SK-N-DZ (cell line): ENCODE measurements at regions not wholly inside any gene's neighbourhood (a gene's known extent, or its start where the extent isn't known, plus 50 kb on each side); places are given as distances from the start of the nearest gene placed in this dataset.

Experiments used
- DNase-seq: peaks from one replicate; pipeline ENCODE4 v3.0.0-alpha.2; 2015; ENCODE audit warnings: low spot score

GRCh38 chr2:153623020-153623419, 144.5 kb upstream of the RPRM start:
- no peak for DNase-seq

- DNase-seq, result no peak
These were observed 148.1 kb upstream of the RPRM start for GRCh38 chr2:153626676-153627075.

- DNase-seq, result no peak
These were observed 156.9 kb upstream of the RPRM start for GRCh38 chr2:153635494-153635893.

- DNase-seq, result no peak
These were observed 162.5 kb upstream of the RPRM start for GRCh38 chr2:153641046-153641445.

GRCh38 chr2:153644955-153645354, 166.4 kb upstream of the RPRM start:
- no peak for DNase-seq

GRCh38 chr2:153645599-153645998, 167.0 kb upstream of the RPRM start:
- DNase-seq, result no peak

GRCh38 chr2:153657651-153658050, 179.1 kb upstream of the RPRM start:
- no peak for DNase-seq

- DNase-seq, result no peak
These were observed 183.2 kb upstream of the RPRM start for GRCh38 chr2:153661801-153662200.

- DNase-seq, result no peak
These were observed 184.8 kb upstream of the RPRM start for GRCh38 chr2:153663371-153663770.

- DNase-seq, result peak; percentile 44
These were observed 185.4 kb upstream of the RPRM start for GRCh38 chr2:153664009-153664408.

- no peak for DNase-seq
These were observed 188.9 kb upstream of the RPRM start for GRCh38 chr2:153667475-153667874.

- DNase-seq, result no peak
These were observed 190.4 kb upstream of the RPRM start for GRCh38 chr2:153668923-153669322.

- no peak for DNase-seq
These were observed 161.6 kb upstream of the GALNT13 start for GRCh38 chr2:153710128-153710527.

GRCh38 chr2:153715218-153715850, 156.4 kb upstream of the GALNT13 start:
- DNase-seq, result no peak

GRCh38 chr2:153717060-153717459, 154.7 kb upstream of the GALNT13 start:
- DNase-seq, result no peak

- DNase-seq, result no peak
These were observed 132.3 kb upstream of the GALNT13 start for GRCh38 chr2:153739394-153739793.

GRCh38 chr2:153761936-153762335, 109.8 kb upstream of the GALNT13 start:
- no peak for DNase-seq

GRCh38 chr2:153766415-153766814, 105.3 kb upstream of the GALNT13 start:
- no peak for DNase-seq

- DNase-seq, result no peak
These were observed 101.2 kb upstream of the GALNT13 start for GRCh38 chr2:153770359-153770991.

GRCh38 chr2:153780241-153780640, 91.5 kb upstream of the GALNT13 start:
- no peak for DNase-seq

GRCh38 chr2:153786016-153786415, 85.7 kb upstream of the GALNT13 start:
- DNase-seq, result no peak

- DNase-seq, result no peak
These were observed 84.1 kb upstream of the GALNT13 start for GRCh38 chr2:153787612-153788011.

- no peak for DNase-seq
These were observed 69.1 kb upstream of the GALNT13 start for GRCh38 chr2:153802671-153803070.

GRCh38 chr2:153808679-153809078, 63.0 kb upstream of the GALNT13 start:
- no peak for DNase-seq
